OCI-LY3 (cell line): ENCODE measurements at regions not wholly inside any gene's neighbourhood (a gene's known extent, or its start where the extent isn't known, plus 50 kb on each side); places are given as distances from the start of the nearest gene placed in this dataset.

Experiments
- H2AFZ ChIP-seq: fragments of 200-600, 300-600 bp; shearing (Covaris generic); 2 replicates; pipeline ENCODE4 v1.6.0; 2014; ENCODE audit warnings: antibody characterized with exemption, low read depth, low read length
- H3K27ac ChIP-seq: fragments of 200-600, 300-600 bp; sonication (generic); 2 replicates; pipeline ENCODE4 v1.5.1; 2014; ENCODE audit warnings: mild to moderate bottlenecking, low read length, moderate library complexity, mixed read lengths
- H3K27me3 ChIP-seq: fragments of 200-600, 300-600 bp; sonication (generic); 2 replicates; pipeline ENCODE4 v1.6.1; 2014; ENCODE audit warnings: low read depth, low read length, mixed read lengths
- H3K36me3 ChIP-seq: fragments of 200-600, 300-600 bp; sonication (generic); replicated peaks from 2 replicates; pipeline ENCODE3; 2014; ENCODE audit warnings: low read depth, low read length, mixed read lengths
- H3K4me1 ChIP-seq: fragments of 300-600, 200-600 bp; sonication (generic); 2 replicates; pipeline ENCODE4 v1.6.1; 2014; ENCODE audit warnings: low read length, mixed read lengths
- H3K4me2 ChIP-seq: fragments of 200-600, 300-600 bp; sonication (generic); 2 replicates; pipeline ENCODE4 v1.6.1; 2014; ENCODE audit warnings: low read length, mixed read lengths
- H3K4me3 ChIP-seq: fragments of 300-600, 200-600 bp; sonication (generic); 2 replicates; pipeline ENCODE4 v1.5.1; 2014; ENCODE audit warnings: antibody characterized with exemption, mild to moderate bottlenecking, low read length, moderate library complexity
- H3K79me2 ChIP-seq: fragments of 300-600, 200-600 bp; shearing (Covaris generic); 2 replicates; pipeline ENCODE4 v1.6.1; 2014; ENCODE audit warnings: mild to moderate bottlenecking, low read length, mixed read lengths
- H3K9ac ChIP-seq: fragments of 300-600, 200-600 bp; shearing (Covaris generic); 2 replicates; pipeline ENCODE4 v1.6.0; 2014; ENCODE audit warnings: mild to moderate bottlenecking, low read length, moderate library complexity
- H3K9me3 ChIP-seq: fragments of 200-600, 300-600 bp; shearing (Covaris generic); 2 replicates; pipeline ENCODE4 v1.6.1; 2014; ENCODE audit warnings: low read length, mixed read lengths; ENCODE audit not compliant: insufficient read depth
- H4K20me1 ChIP-seq: fragments of 200-600, 300-600 bp; sonication (generic); 2 replicates; pipeline ENCODE4 v1.6.1; 2016; ENCODE audit warnings: low read length, mixed read lengths; ENCODE audit not compliant: insufficient read depth
- CTCF ChIP-seq: fragments of 200-600, 300-600 bp; sonication (generic); IDR thresholded peaks from 2 replicates; pipeline ENCODE4 v1.5.1; 2014; ENCODE audit warnings: antibody characterized with exemption, low read length, low read depth
- EZH2phosphoT487 ChIP-seq: fragments of 200-600 bp; shearing (Covaris generic); IDR thresholded peaks from 2 replicates; pipeline ENCODE4 v1.6.1; 2018; ENCODE audit warnings: antibody characterized with exemption, mixed run types, low read depth

GRCh38 chr5:121573721-121574382, 277.8 kb upstream of the FTMT start:
- TF ChIP-seq EZH2phosphoT487 (no peak), CTCF (no peak)
- H3K9me3 ChIP-seq = no peaks in the 10 kb centered on the region
- H3K27me3 ChIP-seq = no peaks in the 10 kb centered on the region
- no peaks in the 10 kb centered on the region for H3K36me3 ChIP-seq
- no peak overlapping the region for H3K27ac ChIP-seq
- H3K9ac ChIP-seq = no peak overlapping the region
- no peaks in the 10 kb centered on the region for H3K79me2 ChIP-seq
- H3K4me2 ChIP-seq = no peak overlapping the region
- no peaks in the 10 kb centered on the region for H4K20me1 ChIP-seq
- no peak overlapping the region for H2AFZ ChIP-seq
- H3K4me3 ChIP-seq = no peak overlapping the region
- no peaks in the 10 kb centered on the region for H3K4me1 ChIP-seq

- no peaks in the 10 kb centered on the region for H3K27me3 ChIP-seq
- no peaks in the 10 kb centered on the region for H3K4me1 ChIP-seq
- no peaks in the 10 kb centered on the region for H3K9me3 ChIP-seq
- H4K20me1 ChIP-seq = no peaks in the 10 kb centered on the region
- H3K9ac ChIP-seq = no peak overlapping the region
- H3K79me2 ChIP-seq = no peaks in the 10 kb centered on the region
- no peak overlapping the region for H3K4me3 ChIP-seq
- H3K36me3 ChIP-seq = no peaks in the 10 kb centered on the region
- H3K27ac ChIP-seq = no peak overlapping the region
- TF ChIP-seq EZH2phosphoT487 = no peak
- no peak for TF ChIP-seq CTCF
- H3K4me2 ChIP-seq = no peak overlapping the region
- no peak overlapping the region for H2AFZ ChIP-seq
Measured at GRCh38 chr5:121581588-121581987, 270.1 kb upstream of the FTMT start.

GRCh38 chr5:121596882-121597281, 254.8 kb upstream of the FTMT start:
- Histone ChIP-seq H3K4me1 (no peaks in the 10 kb centered on the region), H3K27me3 (no peaks in the 10 kb centered on the region), H3K9me3 (no peaks in the 10 kb centered on the region), H3K9ac (no peak overlapping the region), H4K20me1 (no peaks in the 10 kb centered on the region), H3K4me3 (no peak overlapping the region), H3K36me3 (no peaks in the 10 kb centered on the region), H2AFZ (no peak overlapping the region), H3K27ac (no peak overlapping the region), H3K79me2 (no peaks in the 10 kb centered on the region), H3K4me2 (no peak overlapping the region)
- TF ChIP-seq EZH2phosphoT487 (no peak), CTCF (no peak)

- TF ChIP-seq EZH2phosphoT487 = no peak
- TF ChIP-seq CTCF = no peak
- Histone ChIP-seq H3K27me3 (no peaks in the 10 kb centered on the region), H3K9ac (no peak overlapping the region), H3K4me2 (no peak overlapping the region), H3K36me3 (no peaks in the 10 kb centered on the region), H3K9me3 (no peaks in the 10 kb centered on the region), H4K20me1 (no peaks in the 10 kb centered on the region), H3K27ac (no peak overlapping the region), H3K4me1 (no peaks in the 10 kb centered on the region), H2AFZ (no peak overlapping the region), H3K4me3 (no peak overlapping the region), H3K79me2 (no peaks in the 10 kb centered on the region)
Measured at GRCh38 chr5:121608826-121609225, 242.9 kb upstream of the FTMT start.
